ENCODE measurements at regions not wholly inside any gene's neighbourhood (a gene's known extent, or its start where the extent isn't known, plus 50 kb on each side); places are given as distances from the start of the nearest gene placed in this dataset.
"Not testable (repeated sequence)": the region's sequence is repeated elsewhere in the genome, so short reads cannot be mapped to it uniquely, and the experiment has no call there.

DNA sequence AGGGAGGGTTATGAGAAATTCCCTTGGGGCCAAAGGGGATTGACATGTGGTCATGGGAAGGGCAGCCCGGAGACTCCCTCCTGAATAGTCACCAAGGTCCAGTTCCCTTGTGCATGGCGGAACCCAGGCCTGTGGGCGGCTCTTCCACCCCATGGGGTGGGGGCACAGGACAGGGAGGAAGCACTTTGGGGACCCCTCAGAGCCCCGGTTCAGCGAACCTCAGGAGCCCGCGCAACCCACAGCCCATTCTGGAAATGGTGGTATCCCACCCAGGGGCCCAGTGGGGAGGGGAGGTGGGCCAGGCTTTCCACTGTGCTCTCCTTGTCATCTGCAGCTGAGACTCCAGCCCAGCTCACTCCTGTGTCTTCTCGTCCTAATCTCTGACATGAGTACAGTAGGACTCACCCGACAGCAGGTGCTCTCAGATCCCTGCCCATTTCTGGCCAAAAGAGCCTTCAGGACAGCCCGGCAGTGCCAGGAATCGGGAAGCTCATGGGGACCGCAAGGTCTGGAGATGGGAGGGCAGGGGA lies 255.2 kb upstream of the SFSWAP start:
- DNase-seq (ENCODE audit: low read depth in 2 of 2) = no peak

DNA sequence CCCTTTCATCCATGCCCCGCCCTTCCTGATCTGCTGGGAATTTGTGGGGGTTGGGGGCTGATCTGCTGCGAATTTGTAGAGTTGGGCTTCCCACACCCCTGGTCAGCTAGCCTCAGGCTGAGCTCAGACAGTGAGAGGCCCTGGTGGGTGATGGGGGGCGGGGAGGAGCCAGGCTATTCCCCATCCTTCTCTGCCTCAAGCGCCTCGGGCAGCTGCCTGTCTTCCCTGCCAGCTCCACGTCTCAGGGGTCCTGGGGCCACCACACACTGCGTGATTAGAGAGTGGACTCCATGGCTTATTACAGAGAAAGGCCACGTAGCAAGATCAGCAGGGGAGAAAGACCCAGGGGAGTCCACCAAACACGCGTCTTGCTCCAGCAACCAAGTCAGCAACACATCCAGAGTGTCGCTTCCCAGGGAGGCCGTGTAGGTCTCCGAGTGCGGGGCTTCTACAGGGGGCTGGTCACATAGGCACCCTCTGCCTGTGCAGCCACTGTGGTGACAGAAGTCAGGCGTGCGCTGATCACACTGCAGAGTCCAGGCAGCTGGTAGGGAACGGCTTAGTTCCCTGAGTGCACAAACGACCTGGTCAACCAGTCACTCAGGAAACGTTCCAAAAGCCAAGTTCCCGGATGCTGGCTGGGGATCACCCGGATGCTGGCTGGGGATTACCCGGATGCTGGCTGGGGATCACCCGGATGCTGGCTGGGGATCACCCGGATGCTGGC lies 254.4 kb upstream of the SFSWAP start:
- DNase-seq (ENCODE audit: low read depth in 2 of 2) = no peak

- DNase-seq (ENCODE audit: low read depth in 2 of 2) = no peak
Measured at GRCh38 chr12:131457028-131457310, 253.9 kb upstream of the SFSWAP start.

DNA sequence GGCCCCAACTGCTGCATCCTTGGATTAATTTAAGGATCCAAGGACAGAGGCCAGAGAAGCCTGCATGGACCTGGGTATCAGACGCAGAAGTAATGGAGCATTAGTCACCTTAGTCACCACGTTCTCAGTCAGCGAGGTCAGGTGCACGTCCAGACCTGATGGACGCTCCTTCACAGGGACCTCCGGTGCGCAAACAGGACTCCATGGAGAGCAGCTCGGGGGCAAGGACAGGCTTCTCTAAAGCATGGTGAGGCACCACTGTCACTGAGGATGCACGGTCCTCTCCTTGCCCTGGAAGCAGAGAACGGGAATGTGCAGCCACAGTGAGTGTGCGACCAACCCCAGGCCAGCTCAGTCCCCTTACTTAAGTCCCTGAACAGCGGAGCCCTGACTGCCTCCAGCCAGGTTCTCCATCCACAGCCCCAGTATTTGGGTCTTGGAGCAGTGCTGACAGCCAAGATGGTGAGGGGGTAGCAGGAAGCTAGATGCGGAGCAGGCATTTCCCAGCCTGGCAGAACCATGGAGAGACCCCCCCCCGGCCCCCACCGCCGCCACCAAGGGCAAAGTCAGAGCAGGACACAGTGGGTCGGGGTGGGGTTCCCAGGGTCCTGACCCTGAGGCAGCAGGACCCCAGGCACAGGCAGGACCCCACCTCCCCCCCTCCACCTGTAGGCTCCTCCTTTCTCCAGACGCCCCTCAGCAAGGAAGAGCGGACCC lies 253.4 kb upstream of the SFSWAP start:
- DNase-seq (ENCODE audit: low read depth in 2 of 2) = no peak

- DNase-seq (ENCODE audit: low read depth in 2 of 2) = no peak
Measured at GRCh38 chr12:131458048-131458374, 252.9 kb upstream of the SFSWAP start.

GRCh38 chr12:131458931-131459772 lies 251.7 kb upstream of the SFSWAP start:
- DNase-seq (ENCODE audit: low read depth in 2 of 2) = no peak

DNA sequence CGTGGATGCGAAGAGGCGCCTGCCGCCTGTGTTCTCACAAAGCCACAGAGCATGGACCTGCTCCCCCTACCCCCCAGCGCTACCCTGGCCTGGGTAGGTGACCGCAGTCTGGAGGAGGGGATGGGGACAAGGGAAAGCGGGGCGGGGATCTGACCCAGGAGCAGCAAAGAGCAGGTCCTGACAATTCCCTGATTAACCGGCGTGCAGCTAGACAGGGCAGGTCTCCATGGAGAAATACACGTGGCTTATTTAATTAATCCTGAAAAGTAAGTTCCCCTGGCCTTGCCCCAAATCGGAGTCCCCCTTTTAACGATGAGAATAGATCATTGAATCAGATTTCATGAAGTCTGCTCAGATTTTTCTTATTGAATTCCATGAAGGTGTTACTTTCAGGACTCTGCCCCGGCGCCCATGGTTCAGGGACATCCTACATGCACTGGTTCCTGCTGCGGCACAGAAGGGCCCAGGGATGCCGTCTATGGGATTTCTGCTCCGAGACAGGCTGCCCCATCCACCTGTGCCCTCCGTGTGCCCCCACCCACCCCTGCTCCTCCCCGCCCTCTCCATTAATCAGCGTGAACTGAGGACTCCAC lies 251.0 kb upstream of the SFSWAP start:
- no peak for DNase-seq (ENCODE audit: low read depth in 2 of 2)

- no peak for DNase-seq (ENCODE audit: low read depth in 2 of 2)
Measured at GRCh38 chr12:131460520-131460919, 250.4 kb upstream of the SFSWAP start.

DNA sequence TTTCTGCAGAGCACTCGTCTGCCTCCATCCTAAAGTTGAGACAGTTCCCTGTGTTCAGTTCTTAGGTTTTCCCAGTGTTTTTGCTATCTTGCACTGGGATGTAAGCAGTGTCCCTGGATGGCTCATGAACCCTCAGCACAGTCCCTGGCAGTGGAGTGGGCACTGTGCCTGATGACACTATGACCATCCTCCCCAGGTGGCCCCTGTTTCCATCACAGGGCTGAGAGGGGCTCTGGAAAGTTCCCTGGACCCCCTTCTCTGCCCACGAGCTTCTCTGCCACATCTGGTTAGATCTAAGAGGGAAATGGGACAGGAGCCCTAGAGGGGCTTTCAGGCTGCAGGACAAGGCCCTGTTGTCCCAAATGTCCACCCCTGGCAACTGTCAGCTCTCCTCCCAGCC lies 249.8 kb upstream of the SFSWAP start:
- DNase-seq (ENCODE audit: low read depth in 2 of 2) = no peak

GRCh38 chr12:131463174-131463573 lies 247.7 kb upstream of the SFSWAP start:
- DNase-seq (ENCODE audit: low read depth in 2 of 2) = no peak

GRCh38 chr12:131464081-131464480 lies 246.8 kb upstream of the SFSWAP start:
- no peak for DNase-seq (ENCODE audit: low read depth in 2 of 2)

DNA sequence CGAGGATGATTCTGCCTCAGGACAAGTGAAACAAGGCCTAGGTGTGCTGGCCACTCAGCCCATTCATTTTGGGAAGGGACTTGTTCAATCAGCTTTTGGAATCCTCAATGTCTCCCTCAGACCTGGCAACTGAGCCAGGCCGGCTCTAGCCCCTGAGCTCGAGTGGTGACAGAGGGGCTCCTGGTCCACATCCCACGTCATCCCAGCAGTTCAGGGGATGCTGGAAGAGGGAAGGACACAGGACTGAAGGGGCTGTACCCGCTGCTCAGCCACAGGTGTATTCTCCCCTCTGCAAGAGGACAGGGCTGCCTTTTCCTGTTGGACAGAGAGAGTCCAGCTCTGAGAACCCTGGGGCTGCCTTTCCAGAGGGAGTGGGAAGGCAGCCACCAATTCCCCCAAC lies 244.6 kb upstream of the SFSWAP start:
- DNase-seq (ENCODE audit: low read depth in 2 of 2) = no peak

DNA sequence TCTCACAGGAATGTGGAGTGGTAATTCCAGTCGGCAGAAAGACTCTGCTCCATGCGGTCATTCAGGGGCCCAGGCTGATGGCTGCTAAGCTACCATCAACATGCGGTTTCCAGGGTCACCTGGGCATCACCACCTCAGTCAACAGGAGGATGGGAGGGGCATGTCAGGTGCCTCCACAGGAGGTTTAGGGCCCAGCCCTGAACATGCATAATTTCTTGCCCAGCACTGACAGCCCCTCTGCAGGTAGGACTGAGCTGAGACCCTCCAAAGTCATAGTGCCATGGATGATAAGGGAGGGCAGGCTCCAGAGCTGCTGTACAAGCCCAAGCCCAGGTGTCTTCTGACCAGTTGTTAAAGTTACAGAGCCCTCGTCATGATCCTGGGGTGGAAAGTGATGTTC lies 244.0 kb upstream of the SFSWAP start:
- no peak for DNase-seq (ENCODE audit: low read depth in 2 of 2)

DNA sequence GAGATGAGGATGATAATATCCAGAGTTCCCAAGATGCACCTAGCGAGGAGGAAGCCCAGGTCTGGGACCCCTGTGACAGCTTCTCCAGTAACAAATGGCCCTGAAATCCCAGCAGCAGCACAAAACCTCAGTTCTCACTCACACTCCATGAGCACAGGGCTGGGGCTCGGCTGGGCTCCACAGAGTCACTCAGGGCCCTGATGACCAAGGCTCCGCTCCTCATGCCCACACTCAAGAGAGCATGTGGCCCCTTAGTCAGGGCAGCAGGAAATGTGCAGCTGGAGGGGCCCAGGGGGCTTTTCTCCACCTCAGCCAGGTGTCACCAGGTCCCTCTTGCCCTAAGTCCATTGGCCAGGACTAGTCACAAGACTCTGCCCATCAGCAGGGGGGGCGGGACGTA lies 242.7 kb upstream of the SFSWAP start:
- DNase-seq (ENCODE audit: low read depth in 2 of 2) = no peak

DNA sequence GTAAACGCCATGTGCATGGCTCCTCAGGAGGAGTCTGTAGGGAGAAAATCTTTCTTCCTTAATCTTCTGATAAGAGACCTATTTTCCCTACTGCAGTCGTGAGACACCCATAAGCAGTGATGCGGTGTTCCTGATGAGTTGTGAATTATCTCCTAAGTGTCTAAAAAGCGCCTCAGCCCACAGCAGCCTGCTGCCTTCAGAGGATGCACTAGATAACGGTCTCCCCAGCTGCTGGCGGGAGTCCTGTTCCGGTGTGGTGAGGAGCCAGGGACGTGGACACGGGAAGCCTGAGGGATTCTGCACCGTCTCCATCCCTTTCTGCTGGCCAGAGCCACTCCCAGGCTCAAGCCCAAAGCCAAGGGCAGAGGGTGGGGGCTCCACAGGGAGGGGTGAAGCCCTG lies 240.9 kb upstream of the SFSWAP start:
- not testable (repeated sequence) for DNase-seq (ENCODE audit: low read depth in 2 of 2)

GRCh38 chr12:131471271-131471905 lies 239.5 kb upstream of the SFSWAP start:
- no peak for DNase-seq (ENCODE audit: low read depth in 2 of 2)

- DNase-seq (ENCODE audit: low read depth in 2 of 2) = no peak
Measured at GRCh38 chr12:131471946-131472732, 238.8 kb upstream of the SFSWAP start.

GRCh38 chr12:131473261-131473660 lies 237.6 kb upstream of the SFSWAP start:
- no peak for DNase-seq (ENCODE audit: low read depth in 2 of 2)

GRCh38 chr12:131473741-131474709 lies 236.9 kb upstream of the SFSWAP start:
- DNase-seq (ENCODE audit: low read depth in 2 of 2) = no peak

DNA sequence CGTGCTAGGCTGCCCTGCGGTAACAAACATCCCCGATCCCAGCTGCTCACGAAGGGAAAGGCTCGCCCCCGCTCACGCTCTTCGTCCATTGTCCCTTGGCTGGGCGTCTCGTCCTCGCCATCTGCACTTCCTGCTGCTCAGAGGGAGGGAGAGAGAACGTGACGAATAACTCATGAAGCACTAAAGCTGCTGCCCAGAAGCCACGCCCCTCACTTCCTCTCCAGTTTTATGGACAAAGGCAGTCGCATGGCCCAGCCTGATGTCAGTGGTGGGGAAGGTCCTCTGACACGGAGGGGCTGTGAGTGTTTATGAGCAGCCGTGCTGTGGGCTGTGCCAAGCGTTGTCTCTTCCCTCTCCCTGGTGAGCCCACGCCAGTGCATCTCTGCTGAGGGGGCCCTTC lies 235.9 kb upstream of the SFSWAP start:
- DNase-seq (ENCODE audit: low read depth in 2 of 2) = not testable (repeated sequence)
